ENCODE measurements at regions not wholly inside any gene's neighbourhood (a gene's known extent, or its start where the extent isn't known, plus 50 kb on each side); places are given as distances from the start of the nearest gene placed in this dataset.

DNA sequence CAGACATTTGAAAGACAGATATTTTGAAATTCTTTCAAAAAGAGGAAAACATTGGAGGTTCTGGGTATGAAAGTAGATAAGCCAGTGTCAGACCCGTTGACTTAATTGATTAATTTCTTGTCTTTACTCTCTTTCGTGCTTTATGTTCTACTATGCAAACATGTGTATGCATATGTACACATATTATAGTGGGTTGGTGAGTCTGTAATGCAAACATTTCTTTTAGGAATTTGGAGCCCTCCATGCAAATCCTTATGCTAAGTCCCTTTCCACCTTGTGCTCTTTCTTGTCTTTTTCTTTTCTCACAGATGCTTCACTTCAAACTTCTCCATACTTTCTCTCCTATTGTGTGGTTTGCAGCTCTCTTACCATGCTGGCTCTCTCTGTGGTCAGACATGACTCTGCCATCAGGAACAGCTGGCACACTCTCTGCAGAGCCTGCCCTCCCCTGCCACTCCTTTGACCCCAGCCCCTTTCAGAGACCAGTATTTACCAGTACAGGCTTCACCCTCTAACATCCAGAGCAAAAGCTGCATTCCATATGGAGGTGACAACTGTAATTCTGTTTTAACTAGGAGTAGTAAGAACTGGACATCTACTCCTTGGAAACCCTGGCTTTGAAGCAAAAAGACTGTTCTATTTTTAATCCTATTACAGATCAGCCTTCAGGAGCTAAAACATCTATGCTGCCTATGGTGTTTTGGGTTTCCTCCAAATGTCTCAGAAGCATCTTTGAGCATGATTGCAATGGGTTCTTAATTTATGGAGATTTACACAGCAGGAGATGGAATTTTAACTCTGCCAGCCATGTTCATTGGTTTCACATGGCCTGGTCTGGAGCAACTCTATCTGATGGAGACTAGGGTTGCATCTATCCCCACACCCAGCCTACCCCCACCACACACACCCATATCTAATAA is 386.9 kb upstream of the FAT3 start:
- Histone ChIP-seq H3K9ac (ENCODE audit: low read length) (no peak overlapping the region), H3K4me2 (ENCODE audit: low read length) (no peak overlapping the region), H4K8ac (ENCODE audit: low read depth, low read length) (no peak overlapping the region), H4K5ac (ENCODE audit: low read length) (no peak overlapping the region), H3K4me3 (ENCODE audit: low read length) (no peak overlapping the region), H2AK5ac (ENCODE audit: low read length) (no peak overlapping the region), H2BK120ac (ENCODE audit: low read depth, low read length) (no peak overlapping the region), H3K36me3 (ENCODE audit: control insufficient read depth, insufficient read depth, low read length) (no peaks in the 10 kb centered on the region), H3K56ac (ENCODE audit: low read length) (no peak overlapping the region), H3K79me1 (ENCODE audit: low read length) (no peaks in the 10 kb centered on the region), H3K23ac (ENCODE audit: low read length) (no peak overlapping the region), H3K79me2 (ENCODE audit: control insufficient read depth, insufficient read depth, low read length) (no peaks in the 10 kb centered on the region), H3K27ac (ENCODE audit: low read depth, low read length) (no peak overlapping the region), H2BK5ac (ENCODE audit: low read length) (no peak overlapping the region), H3K4me1 (ENCODE audit: control insufficient read depth, low read depth, low read length) (no peaks in the 10 kb centered on the region), H2BK15ac (replicated peaks; ENCODE audit: low read depth) (no peak overlapping the region), H3K18ac (ENCODE audit: low read length) (no peak overlapping the region), H3K27me3 (ENCODE audit: insufficient read depth, low read length, poor library complexity) (no peaks in the 10 kb centered on the region), H3K4ac (ENCODE audit: low read depth, low read length) (no peak overlapping the region)
- DNase-seq: no peak
- no CpG with 5 or more reads among the region's 2 CpGs for WGBS (ENCODE audit: extremely low coverage, insufficient coverage, low lambda C conversion rate)

DNA sequence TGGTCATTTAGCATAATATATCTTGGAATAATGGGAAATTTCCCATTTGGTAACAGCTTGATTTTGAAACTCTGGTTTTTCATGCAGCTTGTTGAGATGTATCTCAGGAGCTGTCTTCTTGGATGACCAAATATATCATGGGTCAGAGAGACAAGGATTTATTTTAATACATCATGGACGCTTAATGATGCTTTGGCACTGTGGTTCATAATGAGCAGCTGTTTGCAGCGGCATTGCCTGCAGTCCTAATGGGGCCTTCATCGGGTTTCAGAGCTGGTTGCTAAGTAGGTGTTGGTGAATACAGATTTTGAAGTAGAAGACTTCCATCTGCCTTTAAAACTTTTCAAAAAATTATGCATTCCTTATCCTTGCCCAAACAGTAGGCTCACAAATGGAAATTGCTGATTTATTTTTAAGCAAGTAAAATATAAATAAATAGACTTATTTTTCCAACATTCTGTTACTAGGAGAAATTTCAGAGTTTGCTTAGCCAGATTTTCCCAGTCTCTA is 389.5 kb upstream of the FAT3 start:
- Histone ChIP-seq H3K9ac (ENCODE audit: low read length) (no peak overlapping the region), H3K36me3 (ENCODE audit: control insufficient read depth, insufficient read depth, low read length) (no peaks in the 10 kb centered on the region), H3K4me2 (ENCODE audit: low read length) (no peak overlapping the region), H2BK5ac (ENCODE audit: low read length) (no peak overlapping the region), H3K56ac (ENCODE audit: low read length) (no peak overlapping the region), H3K27me3 (ENCODE audit: insufficient read depth, low read length, poor library complexity) (no peaks in the 10 kb centered on the region), H3K79me1 (ENCODE audit: low read length) (no peaks in the 10 kb centered on the region), H3K4me1 (ENCODE audit: control insufficient read depth, low read depth, low read length) (no peaks in the 10 kb centered on the region), H3K79me2 (ENCODE audit: control insufficient read depth, insufficient read depth, low read length) (no peaks in the 10 kb centered on the region), H2AK5ac (ENCODE audit: low read length) (no peak overlapping the region), H2BK120ac (ENCODE audit: low read depth, low read length) (no peak overlapping the region), H2BK15ac (replicated peaks; ENCODE audit: low read depth) (no peak overlapping the region), H4K8ac (ENCODE audit: low read depth, low read length) (no peak overlapping the region), H3K23ac (ENCODE audit: low read length) (no peak overlapping the region), H3K4me3 (ENCODE audit: low read length) (no peak overlapping the region), H3K18ac (ENCODE audit: low read length) (no peak overlapping the region), H3K4ac (ENCODE audit: low read depth, low read length) (no peak overlapping the region), H4K5ac (ENCODE audit: low read length) (no peak overlapping the region), H3K27ac (ENCODE audit: low read depth, low read length) (no peak overlapping the region)
- WGBS (ENCODE audit: extremely low coverage, insufficient coverage, low lambda C conversion rate): no CpG with 5 or more reads among the region's 3 CpGs
- no peak for DNase-seq

DNA sequence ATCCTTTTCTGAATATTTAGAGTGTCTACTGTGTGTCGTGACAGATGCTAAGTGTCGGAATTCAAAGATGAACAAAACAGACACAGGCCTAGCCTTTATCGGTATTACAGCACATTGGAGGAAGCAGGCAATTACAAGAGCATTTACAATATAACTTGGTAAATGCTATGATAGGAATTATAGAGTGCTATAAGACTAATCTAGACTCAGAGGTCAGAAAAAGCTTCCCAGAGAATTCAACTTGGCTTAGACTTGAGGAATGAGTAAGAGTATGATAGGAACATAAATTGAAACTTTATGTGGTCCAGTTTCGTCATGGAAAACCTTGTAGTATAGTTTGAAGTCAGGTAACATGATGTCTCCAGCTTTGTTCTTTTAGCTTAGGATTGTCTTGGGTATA is 395.7 kb upstream of the FAT3 start:
- no peak overlapping the region for H3K56ac ChIP-seq (ENCODE audit: low read length)
- no peak overlapping the region for H2BK120ac ChIP-seq (ENCODE audit: low read depth, low read length)
- no peak overlapping the region for H2AK5ac ChIP-seq (ENCODE audit: low read length)
- H3K27me3 ChIP-seq (ENCODE audit: insufficient read depth, low read length, poor library complexity): no peaks in the 10 kb centered on the region
- H2BK5ac ChIP-seq (ENCODE audit: low read length): no peak overlapping the region
- H3K36me3 ChIP-seq (ENCODE audit: control insufficient read depth, insufficient read depth, low read length): no peaks in the 10 kb centered on the region
- no CpG with 5 or more reads among the region's 4 CpGs for WGBS (ENCODE audit: extremely low coverage, insufficient coverage, low lambda C conversion rate)
- H3K4me1 ChIP-seq (ENCODE audit: control insufficient read depth, low read depth, low read length): no peaks in the 10 kb centered on the region
- H3K23ac ChIP-seq (ENCODE audit: low read length): no peak overlapping the region
- no peaks in the 10 kb centered on the region for H3K79me1 ChIP-seq (ENCODE audit: low read length)
- H3K27ac ChIP-seq (ENCODE audit: low read depth, low read length): no peak overlapping the region
- no peak overlapping the region for H3K4ac ChIP-seq (ENCODE audit: low read depth, low read length)
- no peak overlapping the region for H3K9ac ChIP-seq (ENCODE audit: low read length)
- no peak for DNase-seq
- no peak overlapping the region for H3K4me2 ChIP-seq (ENCODE audit: low read length)
- H4K8ac ChIP-seq (ENCODE audit: low read depth, low read length): no peak overlapping the region
- H3K4me3 ChIP-seq (ENCODE audit: low read length): no peak overlapping the region
- no peak overlapping the region for H4K5ac ChIP-seq (ENCODE audit: low read length)
- H3K79me2 ChIP-seq (ENCODE audit: control insufficient read depth, insufficient read depth, low read length): no peaks in the 10 kb centered on the region
- no peak overlapping the region for H2BK15ac ChIP-seq (replicated peaks; ENCODE audit: low read depth)
- no peak overlapping the region for H3K18ac ChIP-seq (ENCODE audit: low read length)

DNA sequence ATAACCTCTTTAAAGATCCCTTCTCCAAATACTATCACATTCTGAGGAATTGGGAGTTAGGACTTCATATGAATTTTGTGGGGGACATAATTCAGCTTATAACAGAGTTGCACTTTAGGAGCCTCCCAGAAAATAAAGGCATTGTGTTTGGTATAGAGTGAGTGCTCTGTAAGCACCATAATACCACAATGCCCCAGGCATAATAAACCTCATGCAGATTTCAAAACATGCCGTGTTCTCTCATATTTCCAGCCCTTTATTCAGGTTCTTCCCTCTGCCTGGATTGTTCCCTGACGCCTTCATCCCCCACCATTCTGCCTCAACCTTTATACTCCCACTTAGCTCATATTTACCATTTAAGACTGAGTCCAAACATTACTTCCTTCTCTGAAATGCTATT is 398.8 kb upstream of the FAT3 start:
- Histone ChIP-seq H3K4ac (ENCODE audit: low read depth, low read length) (no peak overlapping the region), H3K79me2 (ENCODE audit: control insufficient read depth, insufficient read depth, low read length) (no peaks in the 10 kb centered on the region), H2AK5ac (ENCODE audit: low read length) (no peak overlapping the region), H3K4me1 (ENCODE audit: control insufficient read depth, low read depth, low read length) (no peaks in the 10 kb centered on the region), H3K56ac (ENCODE audit: low read length) (no peak overlapping the region), H3K79me1 (ENCODE audit: low read length) (no peaks in the 10 kb centered on the region), H3K18ac (ENCODE audit: low read length) (no peak overlapping the region), H3K27me3 (ENCODE audit: insufficient read depth, low read length, poor library complexity) (no peaks in the 10 kb centered on the region), H3K27ac (ENCODE audit: low read depth, low read length) (no peak overlapping the region), H4K5ac (ENCODE audit: low read length) (no peak overlapping the region), H2BK5ac (ENCODE audit: low read length) (no peak overlapping the region), H3K23ac (ENCODE audit: low read length) (no peak overlapping the region), H3K4me3 (ENCODE audit: low read length) (no peak overlapping the region), H2BK120ac (ENCODE audit: low read depth, low read length) (no peak overlapping the region), H4K8ac (ENCODE audit: low read depth, low read length) (no peak overlapping the region), H3K4me2 (ENCODE audit: low read length) (no peak overlapping the region), H3K9ac (ENCODE audit: low read length) (no peak overlapping the region), H2BK15ac (replicated peaks; ENCODE audit: low read depth) (no peak overlapping the region), H3K36me3 (ENCODE audit: control insufficient read depth, insufficient read depth, low read length) (no peaks in the 10 kb centered on the region)
- DNase-seq: no peak
- WGBS (ENCODE audit: extremely low coverage, insufficient coverage, low lambda C conversion rate): no CpG with 5 or more reads among the region's 2 CpGs

DNA sequence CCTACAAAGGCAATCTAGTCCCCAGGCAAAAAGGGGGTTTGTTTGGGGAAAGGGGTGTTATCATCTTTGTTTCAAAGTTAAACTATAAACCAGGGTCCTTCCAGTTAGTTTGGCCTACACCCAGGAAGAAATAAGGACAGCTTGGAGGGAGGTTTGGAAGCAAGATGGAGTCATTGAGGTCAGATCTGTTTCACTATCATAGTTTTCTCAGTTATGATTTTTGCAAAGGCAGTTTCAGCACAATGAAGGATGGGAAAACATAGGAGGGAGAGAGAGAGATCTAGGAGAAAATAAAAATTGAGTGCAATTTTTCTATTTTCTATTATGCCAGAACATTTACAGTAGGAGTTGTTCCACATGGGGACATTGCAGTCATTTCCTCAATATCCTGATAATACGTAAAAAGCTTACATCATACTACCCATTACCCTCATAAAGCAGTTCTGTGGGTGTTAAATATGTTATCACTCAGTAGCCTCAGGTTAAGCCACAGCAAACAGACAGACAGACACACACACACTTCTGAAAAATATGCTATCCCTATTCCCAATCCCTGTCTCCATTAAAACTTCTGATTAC is 401.3 kb upstream of the FAT3 start:
- no peaks in the 10 kb centered on the region for H3K27me3 ChIP-seq (ENCODE audit: insufficient read depth, low read length, poor library complexity)
- H3K36me3 ChIP-seq (ENCODE audit: control insufficient read depth, insufficient read depth, low read length): no peaks in the 10 kb centered on the region
- no peak overlapping the region for H4K8ac ChIP-seq (ENCODE audit: low read depth, low read length)
- H3K9ac ChIP-seq (ENCODE audit: low read length): no peak overlapping the region
- no peak overlapping the region for H3K27ac ChIP-seq (ENCODE audit: low read depth, low read length)
- no peak for DNase-seq
- H2BK120ac ChIP-seq (ENCODE audit: low read depth, low read length): no peak overlapping the region
- no peak overlapping the region for H2BK15ac ChIP-seq (replicated peaks; ENCODE audit: low read depth)
- no peak overlapping the region for H3K4me3 ChIP-seq (ENCODE audit: low read length)
- H3K56ac ChIP-seq (ENCODE audit: low read length): no peak overlapping the region
- H4K5ac ChIP-seq (ENCODE audit: low read length): no peak overlapping the region
- no peak overlapping the region for H3K18ac ChIP-seq (ENCODE audit: low read length)
- no peak overlapping the region for H2BK5ac ChIP-seq (ENCODE audit: low read length)
- no peak overlapping the region for H3K4me2 ChIP-seq (ENCODE audit: low read length)
- no peaks in the 10 kb centered on the region for H3K79me2 ChIP-seq (ENCODE audit: control insufficient read depth, insufficient read depth, low read length)
- no CpG with 5 or more reads among the region's 1 CpG for WGBS (ENCODE audit: extremely low coverage, insufficient coverage, low lambda C conversion rate)
- H3K23ac ChIP-seq (ENCODE audit: low read length): no peak overlapping the region
- no peak overlapping the region for H2AK5ac ChIP-seq (ENCODE audit: low read length)
- H3K4me1 ChIP-seq (ENCODE audit: control insufficient read depth, low read depth, low read length): no peaks in the 10 kb centered on the region
- no peaks in the 10 kb centered on the region for H3K79me1 ChIP-seq (ENCODE audit: low read length)
- H3K4ac ChIP-seq (ENCODE audit: low read depth, low read length): no peak overlapping the region

Measured in mesendoderm (in vitro differentiated cells).